NOMO-1 (cell line): ENCODE measurements at regions not wholly inside any gene's neighbourhood (a gene's known extent, or its start where the extent isn't known, plus 50 kb on each side); places are given as distances from the start of the nearest gene placed in this dataset.

Source experiments
- DNase-seq, 2 experiments: peaks; one replicate each; lab custom pipeline; 2025; ENCODE audit not compliant: unreplicated experiment in 2 of 2; lab: John Stamatoyannopoulos, UW

- DNase-seq = no peak
Measured at GRCh38 chr1:5717031-5717682, 275.1 kb downstream of the NPHP4 start.

- DNase-seq = no peak
Measured at GRCh38 chr1:5716126-5716525, 276.1 kb downstream of the NPHP4 start.

- DNase-seq = no peak
Measured at GRCh38 chr1:5713101-5714010, 278.9 kb downstream of the NPHP4 start.

- no peak for DNase-seq
Measured at GRCh38 chr1:5711956-5712645, 280.1 kb downstream of the NPHP4 start.

- DNase-seq = no peak
Measured at GRCh38 chr1:5711079-5711478, 281.1 kb downstream of the NPHP4 start.

GRCh38 chr1:5709976-5710375 is 282.2 kb downstream of the NPHP4 start:
- DNase-seq = no peak

- DNase-seq = no peak
Measured at GRCh38 chr1:5709461-5709975, 282.7 kb downstream of the NPHP4 start.

- DNase-seq = no peak
Measured at GRCh38 chr1:5708346-5709245, 283.6 kb downstream of the NPHP4 start.

- DNase-seq = no peak
Measured at GRCh38 chr1:5707566-5708345, 284.5 kb downstream of the NPHP4 start.

GRCh38 chr1:5706239-5706638 is 286.0 kb downstream of the NPHP4 start:
- no peak for DNase-seq

- no peak for DNase-seq
Measured at GRCh38 chr1:5705751-5706150, 286.5 kb downstream of the NPHP4 start.

GRCh38 chr1:5704561-5705514 is 287.4 kb downstream of the NPHP4 start:
- DNase-seq = no peak

- no peak for DNase-seq
Measured at GRCh38 chr1:5701642-5702041, 290.6 kb downstream of the NPHP4 start.

GRCh38 chr1:5693568-5693967 is 298.7 kb downstream of the NPHP4 start:
- DNase-seq = no peak

- DNase-seq = no peak
Measured at GRCh38 chr1:5692664-5693063, 299.6 kb downstream of the NPHP4 start.

GRCh38 chr1:5691795-5692509 is 300.3 kb downstream of the NPHP4 start:
- no peak for DNase-seq

GRCh38 chr1:5690898-5691297 is 301.3 kb downstream of the NPHP4 start:
- no peak for DNase-seq

GRCh38 chr1:5690291-5690690 is 301.9 kb downstream of the NPHP4 start:
- no peak for DNase-seq
